WTC11 (cell line): ENCODE measurements at regions not wholly inside any gene's neighbourhood (a gene's known extent, or its start where the extent isn't known, plus 50 kb on each side); places are given as distances from the start of the nearest gene placed in this dataset.

Experiments
- ATF6 ChIP-seq: sonication (generic); formaldehyde crosslinking; IDR thresholded peaks from 2 replicates; pipeline ENCODE4 v1.8.1; 2023; ENCODE audit warnings: mild to moderate bottlenecking, missing genetic modification reagents
- CTCF ChIP-seq: fragments of 200-600 bp; IDR thresholded peaks from 2 replicates; pipeline ENCODE4 v1.8.0; 2022; ENCODE audit warnings: antibody characterized with exemption
- FOXJ3 ChIP-seq: sonication (generic); formaldehyde crosslinking; IDR thresholded peaks from 2 replicates; pipeline ENCODE4 v1.9.0; 2021; ENCODE audit warnings: missing genetic modification reagents, mild to moderate bottlenecking, borderline replicate concordance
- HMGA2 ChIP-seq: fragments of 250-450 bp; sonication (Bioruptor Pico); IDR thresholded peaks from 2 replicates; pipeline ENCODE4 v1.4.0; 2021; ENCODE audit warnings: mild to moderate bottlenecking, moderate library complexity
- KAT7 ChIP-seq: sonication (generic); formaldehyde crosslinking; IDR thresholded peaks from 2 replicates; pipeline ENCODE4 v1.8.1; 2023; ENCODE audit warnings: missing genetic modification reagents, mild to moderate bottlenecking, borderline replicate concordance
- RELA ChIP-seq: sonication (generic); formaldehyde crosslinking; IDR thresholded peaks from 2 replicates; pipeline ENCODE4 v1.8.1; 2022; ENCODE audit warnings: missing genetic modification reagents, mild to moderate bottlenecking, borderline replicate concordance
- SP1 ChIP-seq: sonication (generic); formaldehyde crosslinking; conservative IDR thresholded peaks from 2 replicates; pipeline ENCODE4 v1.8.1; 2022; ENCODE audit warnings: missing genetic modification reagents
- ZNF425 ChIP-seq: fragments of 250-450 bp; sonication (Bioruptor Pico); conservative IDR thresholded peaks from 2 replicates; pipeline ENCODE4 v1.9.0; 2021; ENCODE audit warnings: mild to moderate bottlenecking
- ZSCAN18 ChIP-seq: fragments of 250-450 bp; sonication (Bioruptor Pico); IDR thresholded peaks from 2 replicates; pipeline ENCODE4 v2.1.2; 2022; ENCODE audit warnings: mild to moderate bottlenecking, moderate library complexity
- TF ChIP-seq, protein P1 (sequence below): sonication (generic); formaldehyde crosslinking; IDR thresholded peaks from 2 replicates; pipeline ENCODE4 v1.8.1; 2023; ENCODE audit warnings: mild to moderate bottlenecking, moderate library complexity, missing genetic modification reagents
- TF ChIP-seq, protein P2 (sequence below): fragments of 250-450 bp; sonication (Bioruptor Pico); IDR thresholded peaks from 2 replicates; pipeline ENCODE4 v1.8.0; 2021; ENCODE audit warnings: mild to moderate bottlenecking
- TF ChIP-seq, protein P3 (sequence below): sonication (generic); formaldehyde crosslinking; IDR thresholded peaks from 2 replicates; pipeline ENCODE4 v1.8.0; 2022; ENCODE audit warnings: mild to moderate bottlenecking, missing genetic modification reagents
- TF ChIP-seq, protein P4 (sequence below): sonication (generic); formaldehyde crosslinking; IDR thresholded peaks from 2 replicates; pipeline ENCODE4 v1.8.0; 2023; ENCODE audit warnings: mild to moderate bottlenecking, missing genetic modification reagents

- TF ChIP-seq, protein P1, sequence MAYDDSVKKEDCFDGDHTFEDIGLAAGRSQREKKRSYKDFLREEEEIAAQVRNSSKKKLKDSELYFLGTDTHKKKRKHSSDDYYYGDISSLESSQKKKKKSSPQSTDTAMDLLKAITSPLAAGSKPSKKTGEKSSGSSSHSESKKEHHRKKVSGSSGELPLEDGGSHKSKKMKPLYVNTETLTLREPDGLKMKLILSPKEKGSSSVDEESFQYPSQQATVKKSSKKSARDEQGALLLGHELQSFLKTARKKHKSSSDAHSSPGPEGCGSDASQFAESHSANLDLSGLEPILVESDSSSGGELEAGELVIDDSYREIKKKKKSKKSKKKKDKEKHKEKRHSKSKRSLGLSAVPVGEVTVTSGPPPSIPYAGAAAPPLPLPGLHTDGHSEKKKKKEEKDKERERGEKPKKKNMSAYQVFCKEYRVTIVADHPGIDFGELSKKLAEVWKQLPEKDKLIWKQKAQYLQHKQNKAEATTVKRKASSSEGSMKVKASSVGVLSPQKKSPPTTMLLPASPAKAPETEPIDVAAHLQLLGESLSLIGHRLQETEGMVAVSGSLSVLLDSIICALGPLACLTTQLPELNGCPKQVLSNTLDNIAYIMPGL (CRISPR knock-in tag): no peak
- TF ChIP-seq RELA (CRISPR knock-in tag) (no peak), CTCF (no peak), HMGA2 (CRISPR knock-in tag) (no peak), SP1 (CRISPR knock-in tag) (no peak), ATF6 (no peak), KAT7 (no peak), ZSCAN18 (no peak), ZNF425 (CRISPR knock-in tag) (no peak), FOXJ3 (CRISPR knock-in tag) (no peak)
- TF ChIP-seq, protein P2, sequence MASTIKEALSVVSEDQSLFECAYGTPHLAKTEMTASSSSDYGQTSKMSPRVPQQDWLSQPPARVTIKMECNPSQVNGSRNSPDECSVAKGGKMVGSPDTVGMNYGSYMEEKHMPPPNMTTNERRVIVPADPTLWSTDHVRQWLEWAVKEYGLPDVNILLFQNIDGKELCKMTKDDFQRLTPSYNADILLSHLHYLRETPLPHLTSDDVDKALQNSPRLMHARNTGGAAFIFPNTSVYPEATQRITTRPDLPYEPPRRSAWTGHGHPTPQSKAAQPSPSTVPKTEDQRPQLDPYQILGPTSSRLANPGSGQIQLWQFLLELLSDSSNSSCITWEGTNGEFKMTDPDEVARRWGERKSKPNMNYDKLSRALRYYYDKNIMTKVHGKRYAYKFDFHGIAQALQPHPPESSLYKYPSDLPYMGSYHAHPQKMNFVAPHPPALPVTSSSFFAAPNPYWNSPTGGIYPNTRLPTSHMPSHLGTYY (CRISPR knock-in tag): no peak
- TF ChIP-seq, protein P3, sequence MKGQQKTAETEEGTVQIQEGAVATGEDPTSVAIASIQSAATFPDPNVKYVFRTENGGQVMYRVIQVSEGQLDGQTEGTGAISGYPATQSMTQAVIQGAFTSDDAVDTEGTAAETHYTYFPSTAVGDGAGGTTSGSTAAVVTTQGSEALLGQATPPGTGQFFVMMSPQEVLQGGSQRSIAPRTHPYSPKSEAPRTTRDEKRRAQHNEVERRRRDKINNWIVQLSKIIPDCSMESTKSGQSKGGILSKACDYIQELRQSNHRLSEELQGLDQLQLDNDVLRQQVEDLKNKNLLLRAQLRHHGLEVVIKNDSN (CRISPR knock-in tag): no peak
- TF ChIP-seq, protein P4, sequence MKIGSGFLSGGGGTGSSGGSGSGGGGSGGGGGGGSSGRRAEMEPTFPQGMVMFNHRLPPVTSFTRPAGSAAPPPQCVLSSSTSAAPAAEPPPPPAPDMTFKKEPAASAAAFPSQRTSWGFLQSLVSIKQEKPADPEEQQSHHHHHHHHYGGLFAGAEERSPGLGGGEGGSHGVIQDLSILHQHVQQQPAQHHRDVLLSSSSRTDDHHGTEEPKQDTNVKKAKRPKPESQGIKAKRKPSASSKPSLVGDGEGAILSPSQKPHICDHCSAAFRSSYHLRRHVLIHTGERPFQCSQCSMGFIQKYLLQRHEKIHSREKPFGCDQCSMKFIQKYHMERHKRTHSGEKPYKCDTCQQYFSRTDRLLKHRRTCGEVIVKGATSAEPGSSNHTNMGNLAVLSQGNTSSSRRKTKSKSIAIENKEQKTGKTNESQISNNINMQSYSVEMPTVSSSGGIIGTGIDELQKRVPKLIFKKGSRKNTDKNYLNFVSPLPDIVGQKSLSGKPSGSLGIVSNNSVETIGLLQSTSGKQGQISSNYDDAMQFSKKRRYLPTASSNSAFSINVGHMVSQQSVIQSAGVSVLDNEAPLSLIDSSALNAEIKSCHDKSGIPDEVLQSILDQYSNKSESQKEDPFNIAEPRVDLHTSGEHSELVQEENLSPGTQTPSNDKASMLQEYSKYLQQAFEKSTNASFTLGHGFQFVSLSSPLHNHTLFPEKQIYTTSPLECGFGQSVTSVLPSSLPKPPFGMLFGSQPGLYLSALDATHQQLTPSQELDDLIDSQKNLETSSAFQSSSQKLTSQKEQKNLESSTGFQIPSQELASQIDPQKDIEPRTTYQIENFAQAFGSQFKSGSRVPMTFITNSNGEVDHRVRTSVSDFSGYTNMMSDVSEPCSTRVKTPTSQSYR (CRISPR knock-in tag): no peak
These were observed 441.7 kb downstream of the RNF144A start (continued) for GRCh38 chr2:7358865-7359447.
